ENCODE measurements at regions not wholly inside any gene's neighbourhood (a gene's known extent, or its start where the extent isn't known, plus 50 kb on each side); places are given as distances from the start of the nearest gene placed in this dataset.

DNA sequence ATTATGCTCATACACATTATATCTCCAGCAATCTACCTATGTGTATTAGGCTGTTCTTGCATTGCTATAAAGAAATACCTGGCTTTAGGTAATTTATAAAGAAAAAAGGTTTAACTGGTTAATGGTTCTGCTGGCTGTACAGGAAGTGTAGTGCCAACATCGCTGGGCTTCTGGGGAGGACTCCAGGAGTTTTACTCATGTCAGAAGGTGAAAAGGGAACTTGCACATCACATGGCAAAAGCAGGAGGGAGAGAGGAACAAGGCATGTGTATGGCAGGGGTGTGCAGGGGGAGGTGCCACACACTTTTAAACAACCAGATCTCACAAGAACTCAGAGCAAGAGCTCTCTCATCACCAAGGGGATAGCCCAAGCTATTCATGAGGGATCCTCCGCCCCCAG lies 715.4 kb upstream of the ZEB2 start:
- Histone ChIP-seq H3K4me2 (ENCODE audit: low read length) (no peak overlapping the region), H2AFZ (ENCODE audit: low read length) (no peak overlapping the region), H3F3A (ENCODE audit: low read length, unreplicated experiment) (no peaks in the 10 kb centered on the region), H3K4me1 (ENCODE audit: insufficient read depth, low read length) (no peaks in the 10 kb centered on the region), H3K79me2 (ENCODE audit: low read length) (no peaks in the 10 kb centered on the region), H4K20me1 (ENCODE audit: low read length) (no peaks in the 10 kb centered on the region), H3K9me2 (replicated peaks; ENCODE audit: low read length) (no peaks in the 10 kb centered on the region), H3K9me3 (ENCODE audit: low read length) (no peaks in the 10 kb centered on the region), H3K9ac (ENCODE audit: low read length) (no peak overlapping the region), H3K4me3 (ENCODE audit: low read length) (no peak overlapping the region), H3K27me3 (ENCODE audit: low read length) (no peaks in the 10 kb centered on the region), H3K36me3 (ENCODE audit: low read depth, low read length) (no peaks in the 10 kb centered on the region), H3K27ac (ENCODE audit: low read length) (no peak overlapping the region)
- intact Hi-C loops (cut with micrococcal nuclease), result no loop called here
- no peak for DNase-seq
- no peak for ATAC-seq
- ChIA-PET CTCF (no interaction called here), POLR2A (ENCODE audit: unreplicated experiment) (no interaction called here)
- no TSS peak for BruUV-seq (replicated peaks)
- TF ChIP-seq EZH2 (IDR thresholded peaks at IDR 0.05; ENCODE audit: low read length, unreplicated experiment), result no peak
- no peak for TF ChIP-seq EZH2phosphoT487 (IDR thresholded peaks at IDR 0.05; ENCODE audit: borderline replicate concordance, low read length)
- TF ChIP-seq, protein P1, sequence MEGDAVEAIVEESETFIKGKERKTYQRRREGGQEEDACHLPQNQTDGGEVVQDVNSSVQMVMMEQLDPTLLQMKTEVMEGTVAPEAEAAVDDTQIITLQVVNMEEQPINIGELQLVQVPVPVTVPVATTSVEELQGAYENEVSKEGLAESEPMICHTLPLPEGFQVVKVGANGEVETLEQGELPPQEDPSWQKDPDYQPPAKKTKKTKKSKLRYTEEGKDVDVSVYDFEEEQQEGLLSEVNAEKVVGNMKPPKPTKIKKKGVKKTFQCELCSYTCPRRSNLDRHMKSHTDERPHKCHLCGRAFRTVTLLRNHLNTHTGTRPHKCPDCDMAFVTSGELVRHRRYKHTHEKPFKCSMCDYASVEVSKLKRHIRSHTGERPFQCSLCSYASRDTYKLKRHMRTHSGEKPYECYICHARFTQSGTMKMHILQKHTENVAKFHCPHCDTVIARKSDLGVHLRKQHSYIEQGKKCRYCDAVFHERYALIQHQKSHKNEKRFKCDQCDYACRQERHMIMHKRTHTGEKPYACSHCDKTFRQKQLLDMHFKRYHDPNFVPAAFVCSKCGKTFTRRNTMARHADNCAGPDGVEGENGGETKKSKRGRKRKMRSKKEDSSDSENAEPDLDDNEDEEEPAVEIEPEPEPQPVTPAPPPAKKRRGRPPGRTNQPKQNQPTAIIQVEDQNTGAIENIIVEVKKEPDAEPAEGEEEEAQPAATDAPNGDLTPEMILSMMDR (conservative IDR thresholded peaks at IDR 0.05; ENCODE audit: low read depth, low read length), result no peak

GRCh38 chr2:145230546-145230945 lies 710.6 kb upstream of the ZEB2 start:
- TF ChIP-seq, protein P1 (conservative IDR thresholded peaks at IDR 0.05; ENCODE audit: low read depth, low read length), result no peak
- TF ChIP-seq EZH2phosphoT487 (IDR thresholded peaks at IDR 0.05; ENCODE audit: borderline replicate concordance, low read length) (no peak), EZH2 (IDR thresholded peaks at IDR 0.05; ENCODE audit: low read length, unreplicated experiment) (no peak)
- no peaks in the 10 kb centered on the region for H3K9me3 ChIP-seq (ENCODE audit: low read length)
- no peak overlapping the region for H2AFZ ChIP-seq (ENCODE audit: low read length)
- no peaks in the 10 kb centered on the region for H3K79me2 ChIP-seq (ENCODE audit: low read length)
- no TSS peak for BruUV-seq (replicated peaks)
- H3K36me3 ChIP-seq (ENCODE audit: low read depth, low read length), result no peaks in the 10 kb centered on the region
- H3F3A ChIP-seq (ENCODE audit: low read length, unreplicated experiment), result no peaks in the 10 kb centered on the region
- H3K4me3 ChIP-seq (ENCODE audit: low read length), result no peak overlapping the region
- H3K4me2 ChIP-seq (ENCODE audit: low read length), result no peak overlapping the region
- no peaks in the 10 kb centered on the region for H4K20me1 ChIP-seq (ENCODE audit: low read length)
- POLR2A ChIA-PET (ENCODE audit: unreplicated experiment), result no interaction called here
- CTCF ChIA-PET, result no interaction called here
- no peak overlapping the region for H3K27ac ChIP-seq (ENCODE audit: low read length)
- no peak for ATAC-seq
- no peak for DNase-seq
- no peaks in the 10 kb centered on the region for H3K4me1 ChIP-seq (ENCODE audit: insufficient read depth, low read length)
- H3K27me3 ChIP-seq (ENCODE audit: low read length), result no peaks in the 10 kb centered on the region
- intact Hi-C loops (cut with micrococcal nuclease), result no loop called here
- no peaks in the 10 kb centered on the region for H3K9me2 ChIP-seq (replicated peaks; ENCODE audit: low read length)
- H3K9ac ChIP-seq (ENCODE audit: low read length), result no peak overlapping the region

DNA sequence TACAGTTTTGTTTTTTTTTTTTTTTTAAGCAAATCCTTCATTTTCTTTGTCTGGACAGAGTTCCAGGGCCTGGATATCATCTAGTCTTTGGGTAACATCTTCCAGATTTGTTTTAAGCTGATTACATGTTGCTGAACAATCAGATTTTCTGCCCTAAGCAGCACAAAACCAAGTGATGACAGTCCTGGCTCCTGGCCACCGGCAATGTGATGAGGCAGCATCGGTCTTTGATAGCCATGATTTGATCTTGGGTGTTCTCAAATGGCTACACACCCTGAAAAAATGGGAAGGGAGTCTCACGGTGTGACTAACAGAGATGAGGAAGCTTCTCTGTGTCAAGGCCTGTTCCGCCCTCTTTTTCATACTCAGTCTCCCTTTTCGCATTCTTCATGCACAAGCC lies 708.6 kb upstream of the ZEB2 start:
- DNase-seq, result no peak
- H3K27ac ChIP-seq (ENCODE audit: low read length), result no peak overlapping the region
- CTCF ChIA-PET, result no interaction called here
- no peak for ATAC-seq
- H3K9ac ChIP-seq (ENCODE audit: low read length), result no peak overlapping the region
- no peaks in the 10 kb centered on the region for H3K4me1 ChIP-seq (ENCODE audit: insufficient read depth, low read length)
- H3K4me2 ChIP-seq (ENCODE audit: low read length), result no peak overlapping the region
- H3K9me3 ChIP-seq (ENCODE audit: low read length), result no peaks in the 10 kb centered on the region
- BruUV-seq (replicated peaks), result no TSS peak
- no peaks in the 10 kb centered on the region for H3F3A ChIP-seq (ENCODE audit: low read length, unreplicated experiment)
- no peaks in the 10 kb centered on the region for H3K79me2 ChIP-seq (ENCODE audit: low read length)
- no peaks in the 10 kb centered on the region for H4K20me1 ChIP-seq (ENCODE audit: low read length)
- no peaks in the 10 kb centered on the region for H3K36me3 ChIP-seq (ENCODE audit: low read depth, low read length)
- no peaks in the 10 kb centered on the region for H3K27me3 ChIP-seq (ENCODE audit: low read length)
- intact Hi-C loops (cut with micrococcal nuclease), result no loop called here
- POLR2A ChIA-PET (ENCODE audit: unreplicated experiment), result no interaction called here
- H3K9me2 ChIP-seq (replicated peaks; ENCODE audit: low read length), result no peaks in the 10 kb centered on the region
- no peak for TF ChIP-seq EZH2phosphoT487 (IDR thresholded peaks at IDR 0.05; ENCODE audit: borderline replicate concordance, low read length)
- no peak overlapping the region for H3K4me3 ChIP-seq (ENCODE audit: low read length)
- H2AFZ ChIP-seq (ENCODE audit: low read length), result no peak overlapping the region

All from PC-3 (cell line).